Upper lobe of left lung (tissue), 4 donors: ENCODE measurements at regions not wholly inside any gene's neighbourhood (a gene's known extent, or its start where the extent isn't known, plus 50 kb on each side); places are given as distances from the start of the nearest gene placed in this dataset.

Source experiments
- CTCF ChIP-seq, 6 experiments: fragments of 450-650 bp in 4 of 6; fragments of 200-600 bp in 2 of 6; sonication (generic) in 2 of 6; IDR thresholded peaks; one replicate each; pipeline ENCODE4 v1.5.1; 2016 to 2019; ENCODE audit warnings: antibody characterized with exemption in 6 of 6
- POLR2A ChIP-seq, 4 donors: fragments of 450-650 bp; IDR thresholded peaks; one replicate each; pipeline ENCODE4 v1.5.1; 2016 to 2017; ENCODE audit warnings: antibody characterized with exemption in 4 of 4, mild to moderate bottlenecking in 2 of 4
- POLR2AphosphoS5 ChIP-seq, 2 donors: sonication (generic); formaldehyde crosslinking; IDR thresholded peaks; one replicate each; pipeline ENCODE4 v1.5.1; 2017; ENCODE audit warnings: antibody characterized with exemption in 2 of 2

GRCh38 chr14:98963610-98964009, 308.4 kb downstream of the BCL11B start:
- TF ChIP-seq POLR2AphosphoS5 (IDR thresholded peaks at IDR 0.05) (no peak), CTCF (IDR thresholded peaks at IDR 0.05) (no peak), POLR2A (IDR thresholded peaks at IDR 0.05) (no peak)
